BJ (cell line): ENCODE measurements at regions not wholly inside any gene's neighbourhood (a gene's known extent, or its start where the extent isn't known, plus 50 kb on each side); places are given as distances from the start of the nearest gene placed in this dataset.

Source experiments
- CTCF ChIA-PET: fragments of 350-600 bp; formaldehyde crosslinking; extraction: SDS; loops from one replicate; lab custom pipeline; 2021; ENCODE audit warnings: antibody characterized with exemption, inconsistent platforms; lab: Yijun Ruan, JAX
- POLR2A ChIA-PET: fragments of 300-600 bp; sonication (Branson Sonifier 250); formaldehyde crosslinking; extraction: SDS; loops from one replicate; lab custom pipeline; 2021; ENCODE audit warnings: antibody characterized with exemption; lab: Charles Lee
- DNase-seq: peaks from one replicate; pipeline ENCODE4 v3.0.0-alpha.2; 2011; ENCODE audit warnings: low read depth
- H3K27me3 ChIP-seq: 2 replicates; pipeline ENCODE4 v1.6.0; 2011; ENCODE audit warnings: low read length; ENCODE audit not compliant: control insufficient read depth, insufficient read depth
- H3K36me3 ChIP-seq: 2 replicates; pipeline ENCODE4 v1.5.1; 2011; ENCODE audit warnings: low read length; ENCODE audit not compliant: control insufficient read depth, insufficient read depth
- H3K4me3 ChIP-seq: 2 replicates; pipeline ENCODE4 v1.5.1; 2011; ENCODE audit warnings: low read depth, mild to moderate bottlenecking, control low read depth, low read length
- TF ChIP-seq, protein P1 (sequence below): IDR thresholded peaks from 2 replicates; pipeline ENCODE4 v1.5.1; 2011; ENCODE audit warnings: low read depth, mild to moderate bottlenecking, control low read depth, inconsistent platforms, low read length, moderate library complexity; ENCODE audit not compliant: insufficient read depth

DNA sequence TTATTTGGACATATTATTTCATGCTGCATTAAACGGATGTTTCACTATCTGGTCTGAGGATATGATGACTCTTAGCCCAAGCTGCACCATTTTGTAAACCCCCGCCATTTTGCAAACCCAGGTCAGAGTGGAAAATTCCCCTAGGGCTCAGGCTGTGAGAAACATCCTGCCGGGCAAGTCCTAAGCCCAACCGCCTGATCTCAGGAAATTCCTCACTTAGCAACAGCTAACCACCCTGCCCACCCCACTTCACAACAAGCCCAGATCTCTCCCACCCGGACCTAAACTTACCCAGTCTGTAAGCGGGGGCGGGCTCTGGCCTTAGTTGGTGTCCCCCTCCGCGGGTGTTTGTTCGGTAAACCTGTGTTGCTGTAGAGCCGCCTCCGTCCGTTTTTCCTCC lies 2747.1 kb downstream of the PCDH7 start:
- CTCF ChIA-PET = no interaction called here

DNA sequence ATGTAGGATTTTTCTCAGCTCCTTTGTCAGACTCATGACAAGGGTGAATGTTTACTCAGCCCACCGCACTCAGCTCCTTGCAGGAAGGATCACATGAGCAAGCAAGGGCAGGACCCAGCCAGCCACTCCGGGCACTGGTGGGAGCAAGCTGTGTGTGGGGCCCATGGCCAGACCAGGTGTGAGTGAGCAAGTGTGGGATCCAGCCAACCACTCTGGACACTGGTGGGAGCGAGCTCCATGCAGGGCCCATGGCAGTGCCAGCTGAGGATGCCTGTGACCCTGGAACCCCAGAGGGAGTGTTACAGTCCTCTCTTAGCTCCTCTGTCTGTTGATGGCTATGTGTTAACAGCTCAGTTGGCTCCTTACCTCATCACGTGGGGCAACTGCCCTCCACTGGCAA lies 2750.6 kb downstream of the PCDH7 start:
- CTCF ChIA-PET = no interaction called here
- TF ChIP-seq, protein P1, sequence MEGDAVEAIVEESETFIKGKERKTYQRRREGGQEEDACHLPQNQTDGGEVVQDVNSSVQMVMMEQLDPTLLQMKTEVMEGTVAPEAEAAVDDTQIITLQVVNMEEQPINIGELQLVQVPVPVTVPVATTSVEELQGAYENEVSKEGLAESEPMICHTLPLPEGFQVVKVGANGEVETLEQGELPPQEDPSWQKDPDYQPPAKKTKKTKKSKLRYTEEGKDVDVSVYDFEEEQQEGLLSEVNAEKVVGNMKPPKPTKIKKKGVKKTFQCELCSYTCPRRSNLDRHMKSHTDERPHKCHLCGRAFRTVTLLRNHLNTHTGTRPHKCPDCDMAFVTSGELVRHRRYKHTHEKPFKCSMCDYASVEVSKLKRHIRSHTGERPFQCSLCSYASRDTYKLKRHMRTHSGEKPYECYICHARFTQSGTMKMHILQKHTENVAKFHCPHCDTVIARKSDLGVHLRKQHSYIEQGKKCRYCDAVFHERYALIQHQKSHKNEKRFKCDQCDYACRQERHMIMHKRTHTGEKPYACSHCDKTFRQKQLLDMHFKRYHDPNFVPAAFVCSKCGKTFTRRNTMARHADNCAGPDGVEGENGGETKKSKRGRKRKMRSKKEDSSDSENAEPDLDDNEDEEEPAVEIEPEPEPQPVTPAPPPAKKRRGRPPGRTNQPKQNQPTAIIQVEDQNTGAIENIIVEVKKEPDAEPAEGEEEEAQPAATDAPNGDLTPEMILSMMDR = no peak
- H3K36me3 ChIP-seq = no peaks in the 10 kb centered on the region
- H3K4me3 ChIP-seq = no peak overlapping the region
- H3K27me3 ChIP-seq = no peaks in the 10 kb centered on the region
- no peak for DNase-seq
- POLR2A ChIA-PET = no interaction called here

More for the DNA sequence above, 2747.1 kb downstream of the PCDH7 start:
- Histone ChIP-seq H3K27me3 (no peaks in the 10 kb centered on the region), H3K36me3 (no peaks in the 10 kb centered on the region), H3K4me3 (no peak overlapping the region)
- POLR2A ChIA-PET = no interaction called here
- no peak for DNase-seq
- TF ChIP-seq, protein P1 = no peak

DNA sequence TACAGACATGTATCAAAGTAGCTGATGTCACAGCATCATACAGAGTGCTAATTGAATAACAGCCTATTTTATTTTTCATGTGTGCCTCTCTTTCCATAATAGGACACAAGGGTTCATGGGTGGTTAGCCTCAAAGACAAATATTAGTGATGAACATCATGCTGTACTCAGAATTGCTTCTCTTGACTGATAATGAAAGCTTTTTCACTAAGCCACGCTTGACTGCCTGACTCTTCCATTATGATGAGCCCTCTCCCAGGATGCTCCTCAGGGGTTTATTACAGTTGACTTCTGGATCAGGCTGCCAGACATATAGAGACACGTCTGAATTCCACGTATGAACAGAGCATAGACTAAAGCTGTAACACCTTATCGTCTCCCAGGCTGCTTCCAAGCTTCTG lies 2757.5 kb downstream of the PCDH7 start:
- H3K36me3 ChIP-seq = no peaks in the 10 kb centered on the region
- ChIA-PET POLR2A (no interaction called here), CTCF (no interaction called here)
- TF ChIP-seq, protein P1 = no peak
- no peak for DNase-seq
- no peaks in the 10 kb centered on the region for H3K27me3 ChIP-seq
- H3K4me3 ChIP-seq = no peak overlapping the region

DNA sequence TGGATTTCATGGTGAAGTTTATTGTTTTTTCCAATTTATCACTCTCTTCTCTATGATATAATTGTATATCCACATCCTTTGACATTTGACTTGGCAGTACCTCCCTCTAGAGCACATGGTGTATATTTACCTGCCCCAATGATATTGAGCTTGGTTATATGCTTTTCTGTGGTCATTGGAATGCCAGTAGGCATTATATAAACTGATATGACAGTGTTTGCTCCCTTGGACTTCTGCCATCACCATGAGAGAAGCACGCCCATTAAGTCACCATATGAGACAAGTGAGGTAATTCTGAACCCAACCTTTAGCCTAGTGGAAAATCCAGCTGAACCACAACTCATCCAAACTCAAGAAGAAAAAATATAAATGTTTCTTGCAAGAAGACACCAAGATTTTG lies 2761.5 kb downstream of the ARAP2 start:
- TF ChIP-seq, protein P1 = no peak
- ChIA-PET CTCF (interaction anchor here (0.9 to 1.1 kb wide), 2 partner anchors 13 to 19 kb away, joined by 3 to 4 read pairs; no protein-coding TSS in a partner anchor), POLR2A (no interaction called here)
- no peak for DNase-seq
- Histone ChIP-seq H3K4me3 (no peak overlapping the region), H3K36me3 (no peaks in the 10 kb centered on the region), H3K27me3 (no peaks in the 10 kb centered on the region)

DNA sequence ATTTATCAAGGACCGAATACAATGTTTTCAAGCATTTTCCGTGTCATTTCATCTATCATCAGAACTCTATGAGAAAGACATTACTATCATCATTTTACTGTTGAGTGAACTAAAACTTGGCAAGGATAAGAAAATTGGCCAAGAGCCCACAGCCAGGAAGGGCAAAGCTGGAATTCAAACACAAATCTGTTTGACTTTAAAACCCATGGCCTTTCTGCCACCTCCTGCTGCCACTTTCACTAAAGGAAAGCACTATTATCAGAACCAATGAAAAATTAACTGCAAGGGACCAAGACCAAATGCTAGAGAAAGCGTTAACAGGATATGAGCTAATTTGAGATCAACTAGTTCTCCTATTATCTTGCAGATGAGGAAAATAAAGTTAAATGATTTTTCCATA lies 2759.2 kb downstream of the ARAP2 start:
- POLR2A ChIA-PET = no interaction called here
- TF ChIP-seq, protein P1 = no peak
- Histone ChIP-seq H3K4me3 (no peak overlapping the region), H3K27me3 (no peaks in the 10 kb centered on the region), H3K36me3 (no peaks in the 10 kb centered on the region)
- DNase-seq = no peak
- CTCF ChIA-PET = no interaction called here
